ENCODE measurements at regions not wholly inside any gene's neighbourhood (a gene's known extent, or its start where the extent isn't known, plus 50 kb on each side); places are given as distances from the start of the nearest gene placed in this dataset.
A peak's percentile ranks its signal among the peaks of the same experiment; 100 is the strongest.
"Not testable (repeated sequence)": the region's sequence is repeated elsewhere in the genome, so short reads cannot be mapped to it uniquely, and the experiment has no call there.

GRCh38 chr9:129561594-129562281 is 59.2 kb downstream of the C9orf50 start:
- DNase-seq = no peak

GRCh38 chr9:129560881-129561306 is 60.0 kb downstream of the C9orf50 start:
- no peak for DNase-seq

- no peak for DNase-seq
Observed at GRCh38 chr9:129559506-129559881, 61.4 kb downstream of the C9orf50 start.

GRCh38 chr9:129558551-129559505 is 62.1 kb downstream of the C9orf50 start:
- DNase-seq = no peak

GRCh38 chr9:129558063-129558550 is 62.8 kb downstream of the C9orf50 start:
- DNase-seq = no peak

GRCh38 chr9:129557192-129558036 is 63.5 kb downstream of the C9orf50 start:
- DNase-seq = peak; percentile 55

GRCh38 chr9:129556491-129557191 is 64.3 kb downstream of the C9orf50 start:
- DNase-seq = no peak

- no peak for DNase-seq
Observed at GRCh38 chr9:129555512-129556215, 65.2 kb downstream of the C9orf50 start.

GRCh38 chr9:129554649-129555048 is 66.3 kb downstream of the C9orf50 start:
- no peak for DNase-seq

- no peak for DNase-seq
Observed at GRCh38 chr9:129553277-129553676, 67.6 kb downstream of the C9orf50 start.

- DNase-seq = no peak
Observed at GRCh38 chr9:129552064-129552463, 68.8 kb downstream of the C9orf50 start.

GRCh38 chr9:129551393-129551973 is 69.4 kb downstream of the C9orf50 start:
- DNase-seq = no peak

- not testable (repeated sequence) for DNase-seq
Observed at GRCh38 chr9:129550977-129551376, 69.9 kb downstream of the C9orf50 start.

GRCh38 chr9:129550199-129550839 is 70.6 kb downstream of the C9orf50 start:
- DNase-seq = peak; percentile 78

- no peak for DNase-seq
Observed at GRCh38 chr9:129549684-129550083, 71.2 kb downstream of the C9orf50 start.

- DNase-seq = no peak
Observed at GRCh38 chr9:129549139-129549538, 71.8 kb downstream of the C9orf50 start.

- no peak for DNase-seq
Observed at GRCh38 chr9:129548571-129549135, 72.2 kb downstream of the C9orf50 start.

- DNase-seq = no peak
Observed at GRCh38 chr9:129547869-129548570, 72.9 kb downstream of the C9orf50 start.

GRCh38 chr9:129547063-129547462 is 73.8 kb downstream of the C9orf50 start:
- DNase-seq = no peak

All from hindlimb muscle (tissue), 1 donor.